Suprapubic skin (tissue), 3 donors: ENCODE measurements at regions not wholly inside any gene's neighbourhood (a gene's known extent, or its start where the extent isn't known, plus 50 kb on each side); places are given as distances from the start of the nearest gene placed in this dataset.

ENCODE experiments used
- CTCF ChIP-seq, 2 donors: fragments of 200-600 bp in 1 of 2; fragments of 450-650 bp in 1 of 2; sonication (generic) in 1 of 2; IDR thresholded peaks; one replicate each; pipeline ENCODE4 v1.5.1; 2016 to 2019; ENCODE audit warnings: antibody characterized with exemption in 2 of 2, mild to moderate bottlenecking in 1 of 2, moderate library complexity in 1 of 2
- EP300 ChIP-seq: sonication (generic); formaldehyde crosslinking; IDR thresholded peaks from one replicate; pipeline ENCODE4 v1.6.1; 2017; ENCODE audit warnings: antibody characterized with exemption

GRCh38 chr4:26233350-26233749 lies 87.5 kb upstream of the RBPJ start:
- no peak for TF ChIP-seq EP300
- no peak for TF ChIP-seq CTCF (IDR thresholded peaks at IDR 0.05)
